ENCODE measurements at regions not wholly inside any gene's neighbourhood (a gene's known extent, or its start where the extent isn't known, plus 50 kb on each side); places are given as distances from the start of the nearest gene placed in this dataset.

DNA sequence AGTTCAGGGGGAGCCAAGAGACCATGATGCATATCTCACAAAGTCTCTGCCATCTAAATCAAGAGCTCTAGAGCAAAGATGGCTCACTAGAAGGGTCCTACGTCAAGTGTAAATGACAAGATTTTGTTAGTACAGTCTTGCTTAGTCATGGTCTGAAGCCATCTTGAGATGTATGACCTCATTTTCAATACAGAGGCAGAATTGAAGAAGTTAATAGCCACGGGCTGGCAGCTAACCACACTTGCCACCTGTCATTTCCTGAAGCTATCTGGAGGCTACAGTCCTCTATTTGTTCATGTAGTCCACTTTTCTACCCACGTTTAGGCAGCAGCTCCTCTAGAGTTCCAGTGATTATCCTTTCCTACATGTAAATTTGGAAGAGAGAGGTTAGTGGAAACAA lies 231.7 kb upstream of the CDH12 start:
- 27 to 28% methylated on average over 3 of the region's 3 CpGs for WGBS, 2 donors
- intact Hi-C loops (cut with DNase I), result no loop called here
- no peak overlapping the region for H3K4me3 ChIP-seq (replicated peaks in 1 of 3)
- H3K27ac ChIP-seq, result no peak overlapping the region
- H3K4me1 ChIP-seq, result no peaks in the 10 kb centered on the region
- H3K36me3 ChIP-seq, result no peaks in the 10 kb centered on the region
- H3K27me3 ChIP-seq, result no peaks in the 10 kb centered on the region
- TF ChIP-seq, protein P1, sequence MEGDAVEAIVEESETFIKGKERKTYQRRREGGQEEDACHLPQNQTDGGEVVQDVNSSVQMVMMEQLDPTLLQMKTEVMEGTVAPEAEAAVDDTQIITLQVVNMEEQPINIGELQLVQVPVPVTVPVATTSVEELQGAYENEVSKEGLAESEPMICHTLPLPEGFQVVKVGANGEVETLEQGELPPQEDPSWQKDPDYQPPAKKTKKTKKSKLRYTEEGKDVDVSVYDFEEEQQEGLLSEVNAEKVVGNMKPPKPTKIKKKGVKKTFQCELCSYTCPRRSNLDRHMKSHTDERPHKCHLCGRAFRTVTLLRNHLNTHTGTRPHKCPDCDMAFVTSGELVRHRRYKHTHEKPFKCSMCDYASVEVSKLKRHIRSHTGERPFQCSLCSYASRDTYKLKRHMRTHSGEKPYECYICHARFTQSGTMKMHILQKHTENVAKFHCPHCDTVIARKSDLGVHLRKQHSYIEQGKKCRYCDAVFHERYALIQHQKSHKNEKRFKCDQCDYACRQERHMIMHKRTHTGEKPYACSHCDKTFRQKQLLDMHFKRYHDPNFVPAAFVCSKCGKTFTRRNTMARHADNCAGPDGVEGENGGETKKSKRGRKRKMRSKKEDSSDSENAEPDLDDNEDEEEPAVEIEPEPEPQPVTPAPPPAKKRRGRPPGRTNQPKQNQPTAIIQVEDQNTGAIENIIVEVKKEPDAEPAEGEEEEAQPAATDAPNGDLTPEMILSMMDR (IDR thresholded peaks at IDR 0.05), result no peak
- no peak for TF ChIP-seq POLR2A (IDR thresholded peaks at IDR 0.05)
- no peaks in the 10 kb centered on the region for H3K9me3 ChIP-seq
- DNase-seq, result no peak

DNA sequence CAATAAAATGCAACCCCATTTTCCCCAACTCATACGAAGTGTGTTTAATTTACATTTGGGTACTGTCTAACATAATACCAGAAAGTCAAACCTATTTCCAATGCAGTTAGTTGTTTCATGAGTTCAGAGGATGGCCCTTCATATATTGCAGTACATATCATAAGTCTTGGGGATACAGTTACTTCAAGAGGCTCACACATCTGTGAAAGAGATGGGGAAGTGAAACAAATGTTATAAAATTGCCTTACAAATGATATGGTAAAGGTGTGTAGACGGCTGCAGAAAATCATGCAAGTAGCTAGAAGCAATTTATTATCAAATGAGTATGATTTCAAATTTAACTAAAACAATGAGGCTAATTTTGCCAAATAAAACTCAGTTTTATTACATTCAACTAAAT lies 219.0 kb upstream of the CDH12 start:
- no peak for TF ChIP-seq POLR2A (IDR thresholded peaks at IDR 0.05)
- TF ChIP-seq, protein P1 (IDR thresholded peaks at IDR 0.05), result no peak
- intact Hi-C loops (cut with DNase I), result no loop called here
- Histone ChIP-seq H3K36me3 (no peaks in the 10 kb centered on the region), H3K4me3 (replicated peaks in 1 of 3) (no peak overlapping the region), H3K9me3 (no peaks in the 10 kb centered on the region), H3K27me3 (no peaks in the 10 kb centered on the region), H3K27ac (no peak overlapping the region), H3K4me1 (no peaks in the 10 kb centered on the region)
- WGBS, 2 donors, result 77 to 86% methylated on average over 2 of the region's 2 CpGs
- no peak for DNase-seq

DNA sequence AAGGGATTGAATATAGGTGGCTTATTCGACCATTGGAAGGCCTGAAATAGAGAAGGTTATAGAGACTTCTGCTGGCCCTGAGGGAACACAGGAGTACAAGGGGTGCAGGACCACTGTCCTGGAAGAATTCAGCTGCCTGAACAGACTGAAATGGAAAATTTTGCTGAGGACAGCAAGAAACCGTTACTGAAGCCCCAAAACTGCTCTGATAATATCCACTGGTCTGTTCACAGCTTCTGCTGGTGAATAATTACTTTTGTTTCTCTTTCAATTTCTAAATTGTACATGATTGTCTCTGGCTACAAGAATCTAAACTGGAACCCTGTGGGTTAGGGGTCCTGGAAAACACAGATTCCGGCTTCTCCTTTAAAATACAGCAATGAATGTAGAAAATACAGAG lies 218.5 kb upstream of the CDH12 start:
- no peak for TF ChIP-seq POLR2A (IDR thresholded peaks at IDR 0.05)
- TF ChIP-seq, protein P1 (IDR thresholded peaks at IDR 0.05), result no peak
- intact Hi-C loops (cut with DNase I), result no loop called here

DNA sequence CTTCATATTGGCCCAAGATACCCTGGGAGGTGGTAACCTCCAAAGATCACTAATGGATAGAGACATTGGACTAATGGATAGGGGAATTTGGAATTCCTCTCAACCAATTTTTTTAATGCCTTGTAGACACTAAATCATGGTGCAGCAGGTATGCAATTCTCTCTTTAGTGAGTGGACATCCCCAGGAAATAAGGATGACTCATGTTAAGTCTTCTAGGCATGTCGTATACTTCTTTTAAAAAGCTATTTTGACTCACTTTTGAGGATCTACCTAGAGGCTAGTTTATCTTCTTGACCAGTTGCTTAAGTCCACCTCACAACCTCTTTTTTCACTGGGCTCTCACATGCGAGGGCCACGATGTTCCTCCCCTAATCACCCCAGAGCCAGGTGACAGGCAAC lies 211.6 kb upstream of the CDH12 start:
- H3K36me3 ChIP-seq, result no peaks in the 10 kb centered on the region
- intact Hi-C loops (cut with DNase I), result no loop called here
- no peaks in the 10 kb centered on the region for H3K4me1 ChIP-seq
- no peaks in the 10 kb centered on the region for H3K9me3 ChIP-seq
- no peak for DNase-seq
- no peak overlapping the region for H3K27ac ChIP-seq
- H3K4me3 ChIP-seq (replicated peaks in 1 of 3), result no peak overlapping the region
- no peaks in the 10 kb centered on the region for H3K27me3 ChIP-seq
- TF ChIP-seq, protein P1 (IDR thresholded peaks at IDR 0.05), result no peak
- no peak for TF ChIP-seq POLR2A (IDR thresholded peaks at IDR 0.05)
- WGBS, 2 donors, result 83 to 85% methylated on average over 3 of the region's 3 CpGs

More for the DNA sequence above, 218.5 kb upstream of the CDH12 start:
- Histone ChIP-seq H3K36me3 (no peaks in the 10 kb centered on the region), H3K4me3 (replicated peaks in 1 of 3) (no peak overlapping the region), H3K4me1 (no peaks in the 10 kb centered on the region), H3K9me3 (no peaks in the 10 kb centered on the region), H3K27ac (no peak overlapping the region), H3K27me3 (no peaks in the 10 kb centered on the region)
- 62 to 80% methylated on average over 3 of the region's 3 CpGs for WGBS, 2 donors
- DNase-seq, result no peak

DNA sequence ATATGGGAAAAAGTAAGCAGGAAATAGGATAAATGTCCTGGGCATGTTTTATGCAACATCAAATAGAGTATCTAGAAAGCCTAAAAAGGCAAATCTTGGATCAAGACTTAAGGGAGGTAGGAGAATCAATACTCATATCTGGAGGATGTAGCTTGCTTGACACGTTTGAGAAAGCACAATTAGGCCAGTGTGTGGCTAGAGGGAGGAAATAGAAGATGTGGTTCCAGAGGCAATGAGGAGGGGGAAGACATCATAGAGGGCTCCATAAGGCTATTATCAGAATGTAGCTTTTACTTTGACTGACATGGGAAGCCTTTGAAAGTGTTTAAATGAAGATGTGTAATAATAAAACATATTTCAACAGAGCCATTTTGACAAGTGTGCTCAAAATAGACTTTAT lies 200.7 kb upstream of the CDH12 start:
- 46 to 52% methylated on average over 1 of the region's 1 CpG for WGBS, 2 donors
- TF ChIP-seq, protein P1 (IDR thresholded peaks at IDR 0.05), result no peak
- TF ChIP-seq POLR2A (IDR thresholded peaks at IDR 0.05), result no peak
- no peaks in the 10 kb centered on the region for H3K27me3 ChIP-seq
- H3K27ac ChIP-seq, result no peak overlapping the region
- H3K9me3 ChIP-seq, result no peaks in the 10 kb centered on the region
- no peak overlapping the region for H3K4me3 ChIP-seq (replicated peaks in 1 of 3)
- intact Hi-C loops (cut with DNase I), result no loop called here
- DNase-seq, result no peak
- H3K4me1 ChIP-seq, result no peaks in the 10 kb centered on the region
- H3K36me3 ChIP-seq, result no peaks in the 10 kb centered on the region

Data from thyroid gland (tissue), 4 donors.